PC-9 (cell line): ENCODE measurements at regions not wholly inside any gene's neighbourhood (a gene's known extent, or its start where the extent isn't known, plus 50 kb on each side); places are given as distances from the start of the nearest gene placed in this dataset.

Experiments used
- CTCF ChIP-seq: fragments of 200-600 bp; sonication (generic); conservative IDR thresholded peaks from 2 replicates; pipeline ENCODE4 v1.6.1; 2017; ENCODE audit warnings: mixed run types, antibody characterized with exemption, mild to moderate bottlenecking, moderate library complexity
- EZH2 ChIP-seq: fragments of 200-600 bp; sonication (generic); IDR thresholded peaks from 2 replicates; pipeline ENCODE4 v1.8.0; 2017; ENCODE audit warnings: antibody characterized with exemption, low read depth

- TF ChIP-seq CTCF, result no peak
- TF ChIP-seq EZH2, result no peak
Measured at GRCh38 chr14:66163023-66163422, 323.1 kb upstream of the CCDC196 start.
